OCI-LY1 (cell line): ENCODE measurements at regions not wholly inside any gene's neighbourhood (a gene's known extent, or its start where the extent isn't known, plus 50 kb on each side); places are given as distances from the start of the nearest gene placed in this dataset.
"Not testable (repeated sequence)": the region's sequence is repeated elsewhere in the genome, so short reads cannot be mapped to it uniquely, and the experiment has no call there.

Experiments
- CTCF ChIP-seq: fragments of 200-600 bp; sonication (generic), shearing (Covaris generic); IDR thresholded peaks from 2 replicates; pipeline ENCODE4 v1.5.1; 2017; ENCODE audit warnings: mild to moderate bottlenecking, antibody characterized with exemption, low read length, moderate library complexity, mixed read lengths
- EZH2 ChIP-seq: fragments of 200-600 bp; sonication (generic), shearing (Covaris generic); IDR thresholded peaks from 2 replicates; pipeline ENCODE4 v1.8.0; 2017; ENCODE audit warnings: borderline replicate concordance, mixed run types, mild to moderate bottlenecking, antibody characterized with exemption, low read length, moderate library complexity, mixed read lengths

- TF ChIP-seq CTCF, EZH2: not testable (repeated sequence)
These were observed 262.9 kb upstream of the NPAP1 start for GRCh38 chr15:24412649-24413048.
